GM18499 (cell line): ENCODE measurements at regions not wholly inside any gene's neighbourhood (a gene's known extent, or its start where the extent isn't known, plus 50 kb on each side); places are given as distances from the start of the nearest gene placed in this dataset.
"Not testable (repeated sequence)": the region's sequence is repeated elsewhere in the genome, so short reads cannot be mapped to it uniquely, and the experiment has no call there.

ENCODE experiments used
- ATAC-seq: cut with Tn5 transposase; IDR thresholded peaks from one replicate; pipeline ENCODE4 v1.9.1; 2021; ENCODE audit warnings: moderate number of reproducible peaks; ENCODE audit not compliant: insufficient read depth, unreplicated experiment

GRCh38 chr6:71049198-71049770 is 92.4 kb upstream of the B3GAT2 start:
- ATAC-seq = no peak

GRCh38 chr6:71053475-71053874 is 96.6 kb upstream of the B3GAT2 start:
- no peak for ATAC-seq

GRCh38 chr6:71056656-71057055 is 99.8 kb upstream of the B3GAT2 start:
- ATAC-seq = no peak

- no peak for ATAC-seq
These were observed 109.3 kb upstream of the B3GAT2 start for GRCh38 chr6:71066153-71066552.

- ATAC-seq = no peak
These were observed 111.0 kb upstream of the B3GAT2 start for GRCh38 chr6:71067816-71068215.

- no peak for ATAC-seq
These were observed 115.6 kb upstream of the B3GAT2 start for GRCh38 chr6:71072508-71072907.

- ATAC-seq = no peak
These were observed 120.8 kb upstream of the B3GAT2 start for GRCh38 chr6:71077655-71078054.

- no peak for ATAC-seq
These were observed 122.8 kb upstream of the B3GAT2 start for GRCh38 chr6:71079677-71080076.

- no peak for ATAC-seq
These were observed 123.3 kb upstream of the B3GAT2 start for GRCh38 chr6:71080133-71080532.

GRCh38 chr6:71080826-71081225 is 124.0 kb upstream of the B3GAT2 start:
- ATAC-seq = no peak

- ATAC-seq = no peak
These were observed 125.3 kb upstream of the B3GAT2 start for GRCh38 chr6:71082033-71082650.

- ATAC-seq = no peak
These were observed 126.5 kb upstream of the B3GAT2 start for GRCh38 chr6:71083308-71083820.

GRCh38 chr6:71088166-71088565 is 131.3 kb upstream of the B3GAT2 start:
- ATAC-seq = no peak

GRCh38 chr6:71090217-71090616 is 133.4 kb upstream of the B3GAT2 start:
- no peak for ATAC-seq

- no peak for ATAC-seq
These were observed 134.3 kb upstream of the B3GAT2 start for GRCh38 chr6:71091167-71091566.

- no peak for ATAC-seq
These were observed 135.1 kb upstream of the B3GAT2 start for GRCh38 chr6:71091956-71092355.

GRCh38 chr6:71097264-71097663 is 140.4 kb upstream of the B3GAT2 start:
- not testable (repeated sequence) for ATAC-seq

- no peak for ATAC-seq
These were observed 142.8 kb upstream of the B3GAT2 start for GRCh38 chr6:71099649-71100048.

GRCh38 chr6:71103130-71103529 is 146.3 kb upstream of the B3GAT2 start:
- no peak for ATAC-seq

GRCh38 chr6:71103641-71104040 is 146.8 kb upstream of the B3GAT2 start:
- ATAC-seq = no peak

- no peak for ATAC-seq
These were observed 149.4 kb upstream of the B3GAT2 start for GRCh38 chr6:71106276-71106675.

- ATAC-seq = no peak
These were observed 151.1 kb upstream of the B3GAT2 start for GRCh38 chr6:71107911-71108420.
